ENCODE measurements at regions not wholly inside any gene's neighbourhood (a gene's known extent, or its start where the extent isn't known, plus 50 kb on each side); places are given as distances from the start of the nearest gene placed in this dataset.

DNA sequence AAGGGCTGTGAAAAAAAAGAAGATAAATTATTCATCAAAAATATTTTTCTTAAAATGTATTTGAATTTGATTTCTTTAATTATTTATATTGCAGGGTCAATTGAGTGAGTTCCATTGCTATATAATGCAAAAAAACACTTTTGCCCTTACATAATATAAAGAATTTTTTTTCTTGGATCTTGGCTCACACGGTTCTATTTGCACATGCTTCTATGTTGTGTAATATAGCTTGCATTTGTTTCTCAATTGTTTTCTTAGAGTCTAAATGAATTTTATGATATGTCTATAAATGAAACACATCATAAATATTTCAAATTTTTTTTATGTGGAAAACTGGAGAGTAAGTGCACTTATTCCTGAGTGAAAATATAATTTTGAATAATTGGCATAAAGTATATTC lies 694.2 kb downstream of the SLC6A15 start:
- Mint-ChIP-seq H3K27me3 (ENCODE audit: low read depth) (no peaks in the 10 kb centered on the region), H3K36me3 (ENCODE audit: low read depth) (no peaks in the 10 kb centered on the region), H3K4me1 (peaks cover 7% of the 10 kb centered on the region), H3K27ac (no peak overlapping the region), H3K4me3 (no peak overlapping the region), H3K9me3 (peaks cover 2% of the 10 kb centered on the region)
- TF ChIP-seq, protein P1, sequence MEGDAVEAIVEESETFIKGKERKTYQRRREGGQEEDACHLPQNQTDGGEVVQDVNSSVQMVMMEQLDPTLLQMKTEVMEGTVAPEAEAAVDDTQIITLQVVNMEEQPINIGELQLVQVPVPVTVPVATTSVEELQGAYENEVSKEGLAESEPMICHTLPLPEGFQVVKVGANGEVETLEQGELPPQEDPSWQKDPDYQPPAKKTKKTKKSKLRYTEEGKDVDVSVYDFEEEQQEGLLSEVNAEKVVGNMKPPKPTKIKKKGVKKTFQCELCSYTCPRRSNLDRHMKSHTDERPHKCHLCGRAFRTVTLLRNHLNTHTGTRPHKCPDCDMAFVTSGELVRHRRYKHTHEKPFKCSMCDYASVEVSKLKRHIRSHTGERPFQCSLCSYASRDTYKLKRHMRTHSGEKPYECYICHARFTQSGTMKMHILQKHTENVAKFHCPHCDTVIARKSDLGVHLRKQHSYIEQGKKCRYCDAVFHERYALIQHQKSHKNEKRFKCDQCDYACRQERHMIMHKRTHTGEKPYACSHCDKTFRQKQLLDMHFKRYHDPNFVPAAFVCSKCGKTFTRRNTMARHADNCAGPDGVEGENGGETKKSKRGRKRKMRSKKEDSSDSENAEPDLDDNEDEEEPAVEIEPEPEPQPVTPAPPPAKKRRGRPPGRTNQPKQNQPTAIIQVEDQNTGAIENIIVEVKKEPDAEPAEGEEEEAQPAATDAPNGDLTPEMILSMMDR (IDR thresholded peaks at IDR 0.05; ENCODE audit: unreplicated experiment in 3 of 3), result no peak

DNA sequence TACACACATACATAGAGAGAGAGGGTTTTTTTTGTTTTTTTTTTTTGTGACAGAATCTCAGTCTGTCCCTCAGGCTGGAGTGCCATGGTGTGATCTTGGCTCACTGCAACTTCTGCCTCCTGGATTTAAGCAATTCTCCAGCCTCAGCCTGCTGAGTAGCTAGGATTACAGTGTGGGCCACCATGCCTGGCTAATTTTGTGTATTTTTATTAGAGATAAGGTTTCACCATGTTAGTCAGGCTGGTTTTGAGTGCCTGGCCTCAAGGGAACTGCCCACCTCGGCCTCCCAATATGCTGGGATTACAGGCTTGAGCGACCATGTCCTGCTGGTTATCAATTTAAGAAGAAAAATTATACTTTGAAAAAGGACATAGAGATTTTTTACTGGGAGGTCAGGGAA lies 710.6 kb downstream of the SLC6A15 start:
- no peak overlapping the region for H3K4me3 Mint-ChIP-seq
- H3K27ac Mint-ChIP-seq, result peak overlapping the region in 1 of 3 experiments; percentile 5
- H3K9me3 Mint-ChIP-seq, result peaks cover 8% of the 10 kb centered on the region
- H3K27me3 Mint-ChIP-seq (ENCODE audit: low read depth), result no peaks in the 10 kb centered on the region
- no peaks in the 10 kb centered on the region for H3K4me1 Mint-ChIP-seq
- H3K36me3 Mint-ChIP-seq (ENCODE audit: low read depth), result no peaks in the 10 kb centered on the region
- TF ChIP-seq, protein P1 (IDR thresholded peaks at IDR 0.05; ENCODE audit: unreplicated experiment in 3 of 3), result no peak

DNA sequence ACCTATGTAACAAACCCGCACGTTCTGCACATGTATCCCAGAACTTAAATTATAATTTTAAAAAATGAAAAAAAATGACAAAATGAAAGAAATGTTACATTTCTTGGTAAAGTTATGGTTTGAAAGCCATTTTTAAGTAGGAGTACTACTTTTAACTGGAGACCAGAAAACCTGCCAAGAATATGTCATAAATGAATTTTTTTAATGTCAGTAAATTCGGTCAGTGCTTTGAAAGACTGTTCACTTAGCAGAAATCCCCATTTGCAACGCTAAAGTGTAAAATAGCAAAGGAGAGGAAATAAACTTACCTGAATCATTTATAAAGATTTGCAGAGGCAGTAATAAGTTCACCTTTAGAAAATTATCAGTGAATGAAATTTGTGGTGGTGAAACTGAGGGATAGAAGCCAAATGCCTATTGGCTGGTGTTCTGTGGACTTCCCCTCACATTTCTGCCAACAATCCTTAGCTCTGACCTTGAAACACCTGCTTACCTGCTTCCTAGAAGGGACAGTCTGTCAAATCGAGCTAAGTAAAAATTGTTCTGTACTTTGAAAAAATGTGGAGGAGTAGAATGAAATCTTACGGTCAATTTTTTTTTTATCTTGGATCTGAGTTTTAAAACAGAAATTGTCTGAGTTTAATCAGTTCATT lies 714.2 kb downstream of the SLC6A15 start:
- Mint-ChIP-seq H3K36me3 (ENCODE audit: low read depth) (no peaks in the 10 kb centered on the region), H3K4me1 (no peaks in the 10 kb centered on the region), H3K4me3 (no peak overlapping the region), H3K9me3 (peaks cover 28% of the 10 kb centered on the region), H3K27me3 (ENCODE audit: low read depth) (no peaks in the 10 kb centered on the region), H3K27ac (no peak overlapping the region)
- TF ChIP-seq, protein P1 (IDR thresholded peaks at IDR 0.05; ENCODE audit: unreplicated experiment in 3 of 3), result no peak

DNA sequence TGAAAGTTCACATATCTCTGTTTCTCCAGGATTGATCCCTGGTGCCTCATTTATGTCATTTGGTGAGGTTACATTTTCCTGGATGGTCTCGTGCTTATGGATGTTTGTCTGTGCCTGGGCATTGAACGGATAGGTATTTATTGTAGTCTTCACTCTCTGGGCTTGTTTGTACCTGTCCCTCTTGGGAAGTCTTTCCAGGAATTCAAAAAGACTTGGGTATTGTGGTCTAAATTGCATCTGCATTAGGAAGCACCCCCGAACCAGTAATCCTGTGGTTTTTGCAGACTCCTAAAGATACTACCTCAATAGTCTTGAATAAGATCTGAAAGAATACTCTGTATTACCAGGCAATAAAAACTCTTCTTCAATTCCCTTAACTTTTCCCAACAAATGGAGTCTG lies 720.8 kb downstream of the SLC6A15 start:
- no peaks in the 10 kb centered on the region for H3K36me3 Mint-ChIP-seq (ENCODE audit: low read depth)

DNA sequence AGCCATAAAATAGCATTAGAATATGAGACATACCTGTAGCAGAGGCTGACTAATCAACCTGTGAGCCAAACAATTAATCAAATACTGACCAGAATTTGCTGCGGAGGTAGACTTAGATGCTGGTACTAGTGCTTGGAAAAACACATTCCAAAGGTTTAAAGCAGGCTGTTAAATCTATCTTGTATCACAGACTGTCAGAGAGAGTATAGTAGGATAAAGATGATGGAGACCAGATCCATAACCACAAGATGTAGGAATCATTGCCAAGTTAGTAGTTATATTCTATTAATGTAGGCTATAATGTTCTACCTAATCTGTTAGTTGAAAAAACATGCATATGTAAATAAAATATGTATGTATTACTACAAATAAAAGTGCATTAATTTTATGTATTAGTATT lies 726.2 kb downstream of the SLC6A15 start:
- TF ChIP-seq, protein P1 (IDR thresholded peaks at IDR 0.05; ENCODE audit: unreplicated experiment in 3 of 3), result no peak
- H3K27me3 Mint-ChIP-seq (ENCODE audit: low read depth), result no peaks in the 10 kb centered on the region
- H3K27ac Mint-ChIP-seq, result no peak overlapping the region
- H3K4me3 Mint-ChIP-seq, result no peak overlapping the region
- no peaks in the 10 kb centered on the region for H3K36me3 Mint-ChIP-seq (ENCODE audit: low read depth)
- H3K9me3 Mint-ChIP-seq, result peaks cover 5% of the 10 kb centered on the region
- H3K4me1 Mint-ChIP-seq, result no peaks in the 10 kb centered on the region

More for the DNA sequence above, 720.8 kb downstream of the SLC6A15 start:
- Mint-ChIP-seq H3K4me3 (no peak overlapping the region), H3K4me1 (no peaks in the 10 kb centered on the region), H3K9me3 (peaks cover 32% of the 10 kb centered on the region), H3K27me3 (ENCODE audit: low read depth) (no peaks in the 10 kb centered on the region), H3K27ac (no peak overlapping the region)
- TF ChIP-seq, protein P1 (IDR thresholded peaks at IDR 0.05; ENCODE audit: unreplicated experiment in 3 of 3), result no peak

DNA sequence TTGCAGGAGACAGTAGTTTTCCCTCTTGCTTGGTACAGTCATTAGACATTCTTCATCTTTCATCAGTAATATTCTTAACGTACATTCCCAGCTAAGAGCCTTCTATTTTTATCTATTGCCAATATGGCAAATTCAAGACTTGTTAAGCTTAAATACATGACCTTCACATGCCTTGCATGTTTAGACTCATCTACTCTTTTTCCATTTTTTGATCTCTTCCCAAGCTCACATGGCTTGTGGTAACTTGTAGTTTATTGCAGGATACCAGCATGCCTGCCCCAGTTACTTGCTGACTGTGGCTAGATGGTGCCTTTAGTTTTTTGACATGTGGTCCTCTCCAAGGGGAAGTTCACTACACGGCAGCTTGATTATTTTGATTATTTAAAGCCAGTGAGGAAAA lies 729.0 kb downstream of the SLC6A15 start:
- Mint-ChIP-seq H3K4me3 (no peak overlapping the region), H3K27ac (no peak overlapping the region), H3K36me3 (ENCODE audit: low read depth) (no peaks in the 10 kb centered on the region), H3K27me3 (ENCODE audit: low read depth) (no peaks in the 10 kb centered on the region), H3K9me3 (no peaks in the 10 kb centered on the region), H3K4me1 (no peaks in the 10 kb centered on the region)
- TF ChIP-seq, protein P1 (IDR thresholded peaks at IDR 0.05; ENCODE audit: unreplicated experiment in 3 of 3), result no peak
